ENCODE measurements at regions not wholly inside any gene's neighbourhood (a gene's known extent, or its start where the extent isn't known, plus 50 kb on each side); places are given as distances from the start of the nearest gene placed in this dataset.

GRCh38 chr5:148000036-148000435 is 63.7 kb upstream of the SPINK5 start (continued):
- TF ChIP-seq CHD2 (IDR thresholded peaks at IDR 0.05; ENCODE audit: low read length) (no peak), GABPA (IDR thresholded peaks at IDR 0.05; ENCODE audit: borderline replicate concordance, insufficient read depth, low read length) (no peak), RBBP5 (IDR thresholded peaks at IDR 0.05; ENCODE audit: borderline replicate concordance, low read depth, low read length) (no peak), YY1 (IDR thresholded peaks at IDR 0.05; ENCODE audit: low read depth, low read length) (no peak), ATF2 (IDR thresholded peaks at IDR 0.05; ENCODE audit: low read length) (no peak)

Data from H1 (cell line).